HCT116 (cell line): ENCODE measurements at regions not wholly inside any gene's neighbourhood (a gene's known extent, or its start where the extent isn't known, plus 50 kb on each side); places are given as distances from the start of the nearest gene placed in this dataset.

Experiments
- ATF3 ChIP-seq: IDR thresholded peaks from 2 replicates; pipeline ENCODE4 v1.6.1; 2012
- CTCF ChIP-seq, 3 experiments: fragments of 200-600 bp in 1 of 3; sonication (generic) in 1 of 3; IDR thresholded peaks in 2 of 3; conservative IDR thresholded peaks in 1 of 3; 2 replicates each; pipeline ENCODE4 v1.5.1; 2012 to 2017; ENCODE audit warnings: low read depth in 2 of 3, low read length in 2 of 3, antibody characterized with exemption in 1 of 3, borderline replicate concordance in 1 of 3, control low read depth in 1 of 3, mild to moderate bottlenecking in 1 of 3, mixed read lengths in 1 of 3, mixed run types in 1 of 3, moderate library complexity in 1 of 3; ENCODE audit not compliant: insufficient read depth in 1 of 3
- EGR1 ChIP-seq: IDR thresholded peaks from 2 replicates; pipeline ENCODE4 v1.6.1; 2012; ENCODE audit warnings: low read depth
- EZH2 ChIP-seq: fragments of 200-600 bp; sonication (generic); IDR thresholded peaks from 2 replicates; pipeline ENCODE4 v1.6.1; 2017; ENCODE audit warnings: antibody characterized with exemption, mixed run types
- JUND ChIP-seq: IDR thresholded peaks from 2 replicates; pipeline ENCODE4 v1.6.1; 2012
- POLR2A ChIP-seq: IDR thresholded peaks from 2 replicates; pipeline ENCODE4 v1.7.0; 2011; ENCODE audit warnings: borderline replicate concordance; ENCODE audit not compliant: insufficient read depth, insufficient read length; ENCODE audit errors: extremely low read depth
- POLR2AphosphoS5 ChIP-seq: IDR thresholded peaks from 2 replicates; pipeline ENCODE4 v1.6.1; 2011; ENCODE audit warnings: mild to moderate bottlenecking, low read depth, low read length, moderate library complexity
- RAD21 ChIP-seq: IDR thresholded peaks from 2 replicates; pipeline ENCODE4 v1.6.1; 2012; ENCODE audit warnings: low read depth, mild to moderate bottlenecking
- REST ChIP-seq: IDR thresholded peaks from 2 replicates; pipeline ENCODE4 v1.6.1; 2012; ENCODE audit warnings: low read depth
- TCF7L2 ChIP-seq: IDR thresholded peaks from 2 replicates; pipeline ENCODE4 v1.7.0; 2011; ENCODE audit warnings: borderline replicate concordance, inconsistent platforms; ENCODE audit not compliant: insufficient read depth, insufficient read length; ENCODE audit errors: extremely low read depth

DNA sequence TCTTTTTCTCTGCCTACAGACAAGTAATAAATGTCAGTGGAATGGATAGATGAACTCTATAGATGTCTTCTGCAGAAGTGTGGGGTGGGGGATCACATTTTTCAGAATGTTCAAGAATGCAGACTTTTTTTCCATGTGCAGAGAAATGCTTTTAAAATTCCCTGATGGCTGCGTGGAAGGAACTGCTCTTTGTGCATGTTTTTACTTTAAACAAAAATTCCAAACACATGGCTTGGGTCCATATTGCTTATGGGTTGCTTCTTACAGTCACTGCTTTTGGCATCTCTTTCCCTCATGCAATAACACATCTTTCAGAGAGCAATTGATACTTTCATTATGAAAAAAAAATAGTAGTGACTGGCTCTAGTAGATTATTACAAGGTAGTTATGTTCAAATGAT lies 1053.6 kb downstream of the NLGN4Y start:
- TF ChIP-seq POLR2A (no peak), CTCF (IDR thresholded peaks at IDR 0.05 in 2 of 3, conservative IDR thresholded peaks at IDR 0.05 in 1 of 3; ENCODE audit: borderline replicate concordance in 1 of 3, insufficient read depth in 1 of 3, low read depth in 2 of 3, low read length in 2 of 3) (no peak), JUND (no peak), TCF7L2 (no peak), EGR1 (no peak), REST (no peak), EZH2 (no peak), ATF3 (no peak), RAD21 (no peak), POLR2AphosphoS5 (no peak)
